OCI-LY1 (cell line): ENCODE measurements at regions not wholly inside any gene's neighbourhood (a gene's known extent, or its start where the extent isn't known, plus 50 kb on each side); places are given as distances from the start of the nearest gene placed in this dataset.

Source experiments
- EZH2 ChIP-seq: fragments of 200-600 bp; sonication (generic), shearing (Covaris generic); IDR thresholded peaks from 2 replicates; pipeline ENCODE4 v1.8.0; 2017; ENCODE audit warnings: borderline replicate concordance, mixed run types, mild to moderate bottlenecking, antibody characterized with exemption, low read length, moderate library complexity, mixed read lengths
- TF ChIP-seq, protein P1 (sequence below): fragments of 200-600 bp; sonication (generic), shearing (Covaris generic); IDR thresholded peaks from 2 replicates; pipeline ENCODE4 v1.5.1; 2017; ENCODE audit warnings: mild to moderate bottlenecking, antibody characterized with exemption, low read length, moderate library complexity, mixed read lengths

DNA sequence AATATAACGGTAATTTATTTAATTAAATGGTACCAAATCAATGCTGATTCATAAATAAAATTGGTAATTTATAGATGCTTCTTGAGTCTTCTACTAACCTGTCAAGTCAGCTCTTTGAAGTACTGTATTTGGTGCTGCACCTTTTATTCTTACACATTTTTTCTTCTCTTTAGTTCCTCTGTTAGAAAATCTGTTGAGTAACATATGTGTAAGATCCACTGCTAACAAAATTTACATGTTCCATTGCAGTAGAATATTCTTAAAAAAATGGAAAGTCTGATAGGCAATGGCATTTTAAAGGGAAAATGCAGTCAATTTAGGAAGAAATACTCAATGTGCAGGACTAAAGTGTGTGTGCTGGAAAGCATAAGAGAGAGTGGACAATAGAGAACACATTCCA is 936.6 kb downstream of the ZPLD1 start:
- TF ChIP-seq, protein P1, sequence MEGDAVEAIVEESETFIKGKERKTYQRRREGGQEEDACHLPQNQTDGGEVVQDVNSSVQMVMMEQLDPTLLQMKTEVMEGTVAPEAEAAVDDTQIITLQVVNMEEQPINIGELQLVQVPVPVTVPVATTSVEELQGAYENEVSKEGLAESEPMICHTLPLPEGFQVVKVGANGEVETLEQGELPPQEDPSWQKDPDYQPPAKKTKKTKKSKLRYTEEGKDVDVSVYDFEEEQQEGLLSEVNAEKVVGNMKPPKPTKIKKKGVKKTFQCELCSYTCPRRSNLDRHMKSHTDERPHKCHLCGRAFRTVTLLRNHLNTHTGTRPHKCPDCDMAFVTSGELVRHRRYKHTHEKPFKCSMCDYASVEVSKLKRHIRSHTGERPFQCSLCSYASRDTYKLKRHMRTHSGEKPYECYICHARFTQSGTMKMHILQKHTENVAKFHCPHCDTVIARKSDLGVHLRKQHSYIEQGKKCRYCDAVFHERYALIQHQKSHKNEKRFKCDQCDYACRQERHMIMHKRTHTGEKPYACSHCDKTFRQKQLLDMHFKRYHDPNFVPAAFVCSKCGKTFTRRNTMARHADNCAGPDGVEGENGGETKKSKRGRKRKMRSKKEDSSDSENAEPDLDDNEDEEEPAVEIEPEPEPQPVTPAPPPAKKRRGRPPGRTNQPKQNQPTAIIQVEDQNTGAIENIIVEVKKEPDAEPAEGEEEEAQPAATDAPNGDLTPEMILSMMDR: no peak
- TF ChIP-seq EZH2: no peak
